Smooth muscle cell (in vitro differentiated cells): ENCODE measurements at regions not wholly inside any gene's neighbourhood (a gene's known extent, or its start where the extent isn't known, plus 50 kb on each side); places are given as distances from the start of the nearest gene placed in this dataset.
A peak's percentile ranks its signal among the peaks of the same experiment; 100 is the strongest.

Experiments used
- DNase-seq: peaks from one replicate; lab custom pipeline; 2025; ENCODE audit not compliant: unreplicated experiment; lab: John Stamatoyannopoulos, UW
- H2AFZ ChIP-seq: fragments of 200-600 bp; sonication (generic); 2 replicates; pipeline ENCODE4 v1.6.0; 2016; ENCODE audit warnings: antibody characterized with exemption, low read depth, mild to moderate bottlenecking
- H3F3A ChIP-seq: fragments of 200-600 bp; sonication (generic); 2 replicates; pipeline ENCODE4 v1.6.0; 2017; ENCODE audit warnings: antibody characterized with exemption, low read depth
- H3K27ac ChIP-seq: fragments of 200-600 bp; sonication (generic); 2 replicates; pipeline ENCODE4 v1.5.1; 2016; ENCODE audit warnings: low read depth, mild to moderate bottlenecking
- H3K27me3 ChIP-seq: fragments of 200-600 bp; sonication (generic); 2 replicates; pipeline ENCODE4 v1.6.1; 2016; ENCODE audit warnings: low read depth, mild to moderate bottlenecking
- H3K36me3 ChIP-seq: fragments of 200-600 bp; sonication (generic); 2 replicates; pipeline ENCODE4 v1.5.1; 2016; ENCODE audit warnings: low read depth
- H3K4me1 ChIP-seq: fragments of 200-600 bp; sonication (generic); 2 replicates; pipeline ENCODE4 v1.5.1; 2016; ENCODE audit warnings: low read depth
- H3K4me2 ChIP-seq: fragments of 200-600 bp; sonication (generic); 2 replicates; pipeline ENCODE4 v1.6.0; 2016; ENCODE audit warnings: mild to moderate bottlenecking
- H3K4me3 ChIP-seq: fragments of 200-600 bp; sonication (generic); 2 replicates; pipeline ENCODE4 v1.5.1; 2016; ENCODE audit warnings: mild to moderate bottlenecking
- H3K79me2 ChIP-seq: fragments of 200-600 bp; sonication (generic); 2 replicates; pipeline ENCODE4 v1.6.0; 2016; ENCODE audit warnings: low read depth, mild to moderate bottlenecking
- H3K9ac ChIP-seq: fragments of 200-600 bp; sonication (generic); 2 replicates; pipeline ENCODE4 v1.6.0; 2016; ENCODE audit warnings: low read depth
- H3K9me3 ChIP-seq: fragments of 200-600 bp; sonication (generic); replicated peaks from 2 replicates; pipeline ENCODE4 v1.5.1; 2016; ENCODE audit warnings: low read depth
- H4K20me1 ChIP-seq: fragments of 200-600 bp; sonication (generic); 2 replicates; pipeline ENCODE4 v1.6.0; 2016; ENCODE audit warnings: low read depth
- CTCF ChIP-seq: fragments of 200-600 bp; sonication (generic); IDR thresholded peaks from 2 replicates; pipeline ENCODE4 v1.5.1; 2017; ENCODE audit warnings: borderline replicate concordance, mild to moderate bottlenecking, antibody characterized with exemption; ENCODE audit not compliant: insufficient read depth, poor library complexity, severe bottlenecking
- WGBS: methylation state at CpG from one replicate; pipeline ENCODE4 v1.1.7; 2016; ENCODE audit warnings: low lambda C conversion rate; 5-methylcytosine and 5-hydroxymethylcytosine counted together

GRCh38 chr22:49317369-49317768 lies 510.3 kb downstream of the BRD1 start:
- TF ChIP-seq CTCF, result peak; percentile 23
- Histone ChIP-seq H4K20me1 (no peaks in the 10 kb centered on the region), H3K4me2 (no peak overlapping the region), H3K4me3 (no peak overlapping the region), H2AFZ (no peak overlapping the region), H3F3A (no peaks in the 10 kb centered on the region), H3K9ac (no peak overlapping the region), H3K36me3 (no peaks in the 10 kb centered on the region), H3K79me2 (no peaks in the 10 kb centered on the region), H3K27me3 (peaks cover 58% of the 10 kb centered on the region), H3K27ac (no peak overlapping the region), H3K9me3 (no peaks in the 10 kb centered on the region), H3K4me1 (no peaks in the 10 kb centered on the region)
- WGBS, result 49% methylated on average over 5 of the region's 5 CpGs
- no peak for DNase-seq

- no peaks in the 10 kb centered on the region for H3K79me2 ChIP-seq
- H3K36me3 ChIP-seq, result no peaks in the 10 kb centered on the region
- H4K20me1 ChIP-seq, result no peaks in the 10 kb centered on the region
- H3K4me3 ChIP-seq, result no peak overlapping the region
- H3K27me3 ChIP-seq, result peaks cover 58% of the 10 kb centered on the region
- TF ChIP-seq CTCF, result no peak
- no peak overlapping the region for H3K27ac ChIP-seq
- H3K4me2 ChIP-seq, result no peak overlapping the region
- DNase-seq, result no peak
- no peaks in the 10 kb centered on the region for H3K9me3 ChIP-seq
- H3F3A ChIP-seq, result no peaks in the 10 kb centered on the region
- no peak overlapping the region for H2AFZ ChIP-seq
- WGBS, result 66% methylated on average over 2 of the region's 2 CpGs
- H3K4me1 ChIP-seq, result no peaks in the 10 kb centered on the region
- H3K9ac ChIP-seq, result no peak overlapping the region
Measured at GRCh38 chr22:49312601-49313000, 515.1 kb downstream of the BRD1 start.

GRCh38 chr22:49310354-49310753 lies 517.3 kb downstream of the BRD1 start:
- no peaks in the 10 kb centered on the region for H3K79me2 ChIP-seq
- H3K4me1 ChIP-seq, result no peaks in the 10 kb centered on the region
- DNase-seq, result no peak
- no peak overlapping the region for H3K4me2 ChIP-seq
- peaks cover 40% of the 10 kb centered on the region for H3K27me3 ChIP-seq
- H3K27ac ChIP-seq, result no peak overlapping the region
- H3F3A ChIP-seq, result no peaks in the 10 kb centered on the region
- no peak overlapping the region for H3K4me3 ChIP-seq
- H4K20me1 ChIP-seq, result no peaks in the 10 kb centered on the region
- no peak overlapping the region for H2AFZ ChIP-seq
- TF ChIP-seq CTCF, result no peak
- no peaks in the 10 kb centered on the region for H3K36me3 ChIP-seq
- no peak overlapping the region for H3K9ac ChIP-seq
- 92% methylated on average over 11 of the region's 11 CpGs for WGBS
- H3K9me3 ChIP-seq, result no peaks in the 10 kb centered on the region

- Histone ChIP-seq H3K4me2 (no peak overlapping the region), H3K27me3 (peaks cover 23% of the 10 kb centered on the region), H3K4me1 (no peaks in the 10 kb centered on the region), H4K20me1 (no peaks in the 10 kb centered on the region), H3K9ac (no peak overlapping the region), H3K36me3 (no peaks in the 10 kb centered on the region), H3K27ac (no peak overlapping the region), H3K9me3 (no peaks in the 10 kb centered on the region), H3K79me2 (no peaks in the 10 kb centered on the region), H3F3A (no peaks in the 10 kb centered on the region), H2AFZ (no peak overlapping the region), H3K4me3 (no peak overlapping the region)
- TF ChIP-seq CTCF, result no peak
- 92% methylated on average over 11 of the region's 11 CpGs for WGBS
- DNase-seq, result no peak
Measured at GRCh38 chr22:49308300-49308699, 519.4 kb downstream of the BRD1 start.
